Retinal pigment epithelial cell (primary cell): ENCODE measurements at regions not wholly inside any gene's neighbourhood (a gene's known extent, or its start where the extent isn't known, plus 50 kb on each side); places are given as distances from the start of the nearest gene placed in this dataset.
A peak's percentile ranks its signal among the peaks of the same experiment; 100 is the strongest.

Source experiments
- DNase-seq: peaks from one replicate; pipeline ENCODE4 v3.0.0-alpha.2; 2010; ENCODE audit warnings: low read depth
- H3K4me3 ChIP-seq: 2 replicates; pipeline ENCODE4 v1.5.1; 2011; ENCODE audit warnings: mild to moderate bottlenecking, low read length, control low read depth, moderate library complexity
- TF ChIP-seq, protein P1 (sequence below): conservative IDR thresholded peaks from 2 replicates; pipeline ENCODE4 v1.5.1; 2011; ENCODE audit warnings: low read depth, low read length, control low read depth, inconsistent platforms

GRCh38 chr9:88808019-88808656, 183.1 kb upstream of the S1PR3 start:
- H3K4me3 ChIP-seq, result no peak overlapping the region
- TF ChIP-seq, protein P1, sequence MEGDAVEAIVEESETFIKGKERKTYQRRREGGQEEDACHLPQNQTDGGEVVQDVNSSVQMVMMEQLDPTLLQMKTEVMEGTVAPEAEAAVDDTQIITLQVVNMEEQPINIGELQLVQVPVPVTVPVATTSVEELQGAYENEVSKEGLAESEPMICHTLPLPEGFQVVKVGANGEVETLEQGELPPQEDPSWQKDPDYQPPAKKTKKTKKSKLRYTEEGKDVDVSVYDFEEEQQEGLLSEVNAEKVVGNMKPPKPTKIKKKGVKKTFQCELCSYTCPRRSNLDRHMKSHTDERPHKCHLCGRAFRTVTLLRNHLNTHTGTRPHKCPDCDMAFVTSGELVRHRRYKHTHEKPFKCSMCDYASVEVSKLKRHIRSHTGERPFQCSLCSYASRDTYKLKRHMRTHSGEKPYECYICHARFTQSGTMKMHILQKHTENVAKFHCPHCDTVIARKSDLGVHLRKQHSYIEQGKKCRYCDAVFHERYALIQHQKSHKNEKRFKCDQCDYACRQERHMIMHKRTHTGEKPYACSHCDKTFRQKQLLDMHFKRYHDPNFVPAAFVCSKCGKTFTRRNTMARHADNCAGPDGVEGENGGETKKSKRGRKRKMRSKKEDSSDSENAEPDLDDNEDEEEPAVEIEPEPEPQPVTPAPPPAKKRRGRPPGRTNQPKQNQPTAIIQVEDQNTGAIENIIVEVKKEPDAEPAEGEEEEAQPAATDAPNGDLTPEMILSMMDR, result no peak
- DNase-seq, result peak; percentile 59

GRCh38 chr9:88808761-88809354, 182.4 kb upstream of the S1PR3 start:
- TF ChIP-seq, protein P1, result no peak
- no peak for DNase-seq
- H3K4me3 ChIP-seq, result no peak overlapping the region

DNA sequence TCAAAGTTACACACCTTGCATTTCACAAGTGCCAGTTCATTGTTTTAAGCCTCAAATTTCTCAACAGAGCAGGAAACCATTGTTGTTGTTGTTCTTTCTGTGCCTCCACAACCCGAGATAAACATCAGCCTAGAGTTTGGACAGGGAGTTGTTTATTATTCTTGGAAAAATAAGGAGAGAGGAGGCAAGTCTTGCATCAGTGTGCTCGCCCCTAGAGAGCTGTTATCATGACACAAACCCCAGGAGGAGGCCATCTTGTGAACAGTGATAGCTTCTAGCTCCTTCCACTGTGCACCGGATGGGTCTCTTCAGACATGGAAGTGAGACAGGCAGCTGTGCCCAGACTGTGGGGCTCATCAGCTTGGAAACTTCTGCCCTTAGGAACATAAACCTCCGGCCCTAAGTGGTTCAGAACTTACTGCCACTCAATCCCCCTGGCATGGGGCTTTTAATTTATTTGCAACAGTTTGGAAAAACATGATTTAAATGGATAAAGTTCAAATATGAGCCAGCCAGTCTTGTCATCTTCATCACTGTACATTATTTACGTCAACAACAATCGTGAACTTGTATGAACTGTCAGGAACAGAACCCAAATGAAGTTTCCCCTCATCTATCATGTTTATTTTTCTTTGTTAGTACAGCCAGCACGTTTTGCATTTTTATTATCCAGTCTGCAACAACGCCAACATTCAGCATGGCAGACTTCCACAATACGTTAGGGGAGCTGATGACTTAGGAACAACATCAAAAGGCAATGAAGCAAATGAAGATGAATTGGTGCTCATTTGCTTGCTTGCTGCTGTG, 181.7 kb upstream of the S1PR3 start:
- DNase-seq, result no peak
- no peak overlapping the region for H3K4me3 ChIP-seq
- TF ChIP-seq, protein P1, result no peak

DNA sequence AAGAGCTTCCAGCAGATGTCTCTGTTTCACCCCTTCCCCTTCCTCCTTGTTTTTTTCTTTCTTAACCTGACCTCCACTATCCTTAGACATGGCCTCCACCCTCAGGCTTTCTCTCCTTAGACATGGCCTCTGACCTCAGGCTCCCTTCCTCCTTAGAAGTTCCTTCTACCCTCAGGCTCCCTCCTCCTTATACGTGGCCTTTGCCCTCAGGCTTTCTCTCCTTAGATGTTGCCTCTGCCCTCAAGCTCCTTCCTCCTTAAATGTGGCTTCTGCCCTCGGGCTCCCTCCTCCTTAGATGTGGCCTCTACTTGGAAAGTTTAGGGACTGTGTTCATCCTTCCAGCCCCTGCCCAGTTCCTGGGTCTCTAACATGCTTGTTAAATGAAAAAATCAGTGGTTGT, 180.4 kb upstream of the S1PR3 start:
- TF ChIP-seq, protein P1, result no peak
- no peak overlapping the region for H3K4me3 ChIP-seq
- no peak for DNase-seq

DNA sequence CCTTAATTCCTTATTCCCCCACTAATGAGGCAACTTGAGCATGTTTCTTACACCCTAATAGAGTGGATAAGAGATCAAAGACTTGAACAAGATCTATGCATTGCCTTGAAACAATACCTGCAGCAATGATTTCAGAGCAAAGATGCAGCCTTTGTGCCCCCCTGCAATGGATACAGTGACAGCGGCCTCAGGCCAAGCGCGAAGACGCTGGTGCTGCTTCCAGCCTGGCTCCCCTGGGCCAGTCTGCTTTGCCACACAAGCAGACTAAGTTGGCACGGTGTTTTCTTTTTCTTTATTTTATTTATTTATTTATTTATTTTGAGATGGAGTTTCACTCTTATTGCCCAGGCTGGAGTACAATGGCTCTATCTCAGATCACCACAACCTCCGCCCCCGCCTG, 179.8 kb upstream of the S1PR3 start:
- TF ChIP-seq, protein P1, result no peak
- no peak for DNase-seq
- H3K4me3 ChIP-seq, result no peak overlapping the region

DNA sequence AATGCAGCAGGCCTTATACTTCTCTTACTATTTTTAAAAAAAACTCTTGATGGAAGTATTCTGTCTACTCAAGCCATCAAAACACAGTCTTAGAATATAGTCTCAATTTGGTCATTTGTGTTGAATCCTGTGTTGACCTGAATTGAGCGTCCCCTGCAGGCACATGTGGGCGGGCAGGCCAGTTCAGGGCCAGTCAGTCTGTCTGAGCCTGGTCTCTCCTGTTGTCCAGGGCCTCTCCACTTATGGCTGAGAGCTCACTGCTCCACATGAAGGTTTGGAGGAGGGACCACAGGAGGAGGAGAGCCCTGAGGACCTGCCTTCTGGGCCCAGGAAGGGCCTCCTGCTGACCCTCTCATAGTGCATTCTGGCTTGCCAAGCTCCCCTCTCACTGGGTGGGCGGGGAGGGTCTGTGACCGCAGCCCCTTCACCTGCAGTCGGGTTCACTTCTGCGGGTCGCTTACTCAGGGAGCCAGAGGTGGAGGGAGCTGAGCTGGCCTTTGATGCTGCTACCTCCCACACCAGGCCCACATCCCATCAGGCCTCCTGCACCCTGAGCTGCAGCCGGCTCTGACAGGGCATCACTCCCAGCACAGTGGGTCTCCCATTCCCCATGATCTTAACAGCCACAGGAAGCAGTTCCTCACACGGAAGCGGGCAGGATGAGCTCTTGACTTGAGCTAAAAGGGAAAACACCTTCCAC, 178.2 kb upstream of the S1PR3 start:
- no peak overlapping the region for H3K4me3 ChIP-seq
- no peak for DNase-seq
- TF ChIP-seq, protein P1, result no peak
